Activated CD8-positive, alpha-beta memory T cell treated with anti-CD3 and anti-CD28 coated beads for 48 hours (primary cell): ENCODE measurements at regions not wholly inside any gene's neighbourhood (a gene's known extent, or its start where the extent isn't known, plus 50 kb on each side); places are given as distances from the start of the nearest gene placed in this dataset.

ENCODE experiments used
- DNase-seq, 3 experiments: peaks; one replicate each; pipeline ENCODE4 v3.0.0-alpha.2; 2020; ENCODE audit warnings: low read depth in 2 of 3, low spot score in 2 of 3

DNA sequence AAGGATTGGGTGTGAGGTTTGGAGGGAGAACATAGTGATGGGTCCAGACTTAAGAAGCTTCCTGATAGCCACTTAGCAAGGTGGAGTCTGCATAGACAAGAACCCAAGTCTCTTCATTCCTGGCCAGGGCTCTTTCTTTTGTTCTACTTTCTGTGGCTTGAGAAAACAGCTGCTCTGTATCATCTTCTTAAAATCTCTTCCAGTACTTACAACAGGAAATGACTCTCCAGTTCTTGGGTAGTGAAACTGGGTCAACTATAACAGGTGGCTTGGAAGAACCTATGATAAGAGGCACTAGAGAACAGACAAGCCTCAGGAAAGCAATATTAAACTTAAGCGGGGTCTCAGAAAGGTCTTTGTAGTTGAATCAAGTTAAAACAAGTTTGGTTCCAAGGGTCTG lies 148.1 kb upstream of the USP24 start:
- DNase-seq = no peak

DNA sequence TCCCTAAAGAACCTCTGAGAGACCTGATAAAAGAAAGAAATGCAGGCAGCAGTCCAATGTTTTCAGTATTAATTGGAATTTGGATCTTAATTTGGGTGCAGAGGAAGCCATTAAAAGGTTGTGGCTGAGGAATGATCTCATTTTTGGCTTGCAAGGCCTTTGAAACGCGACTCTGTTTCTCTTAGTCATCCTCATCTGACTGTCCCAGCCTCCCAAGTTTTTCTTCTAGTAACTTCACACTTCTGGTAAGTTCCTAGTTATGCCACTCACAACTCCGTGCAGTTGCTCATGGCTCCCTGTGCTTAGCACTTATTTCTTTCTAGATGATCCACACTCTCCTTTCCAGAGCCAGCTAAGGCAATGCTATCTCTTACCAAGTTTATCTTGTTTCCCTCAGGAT lies 147.4 kb upstream of the USP24 start:
- no peak for DNase-seq

DNA sequence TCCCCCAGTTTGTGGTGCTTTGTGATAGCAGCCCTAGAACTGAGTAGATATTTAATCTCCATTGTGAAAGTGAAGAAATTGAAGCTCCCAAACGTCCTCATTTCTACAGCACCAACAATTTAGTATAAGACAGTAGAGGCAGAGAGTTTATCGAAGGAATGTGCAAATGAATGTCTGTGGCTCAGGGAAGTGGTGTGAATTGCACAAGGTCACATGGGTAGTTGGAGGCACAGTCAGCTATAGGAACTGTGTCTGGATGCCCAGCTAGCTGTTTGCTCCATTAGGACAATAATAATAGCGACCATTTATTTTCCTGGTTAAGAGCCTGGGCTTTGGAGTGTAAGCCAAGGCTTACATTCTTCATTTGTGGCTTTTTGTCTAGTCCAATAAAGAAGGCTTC lies 144.4 kb upstream of the USP24 start:
- DNase-seq = no peak

DNA sequence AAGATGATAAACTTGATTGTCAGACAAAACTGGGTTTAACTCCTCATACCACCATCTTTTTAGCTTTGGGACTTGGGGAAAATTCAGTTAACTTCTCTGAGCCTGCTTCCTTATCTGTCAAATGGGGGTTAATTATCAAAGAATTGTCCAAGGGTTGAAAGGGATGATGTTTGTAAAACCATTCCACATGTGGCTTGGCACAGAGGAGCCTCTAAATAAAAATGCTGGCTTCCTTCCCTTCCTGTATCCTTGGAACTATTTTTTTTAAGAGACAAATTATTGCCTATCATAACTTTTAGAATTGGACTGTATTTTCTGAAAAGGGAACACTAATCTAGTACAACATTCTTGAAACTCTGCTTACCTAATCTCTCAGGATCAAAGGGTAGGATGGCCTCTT lies 143.4 kb upstream of the USP24 start:
- no peak for DNase-seq

DNA sequence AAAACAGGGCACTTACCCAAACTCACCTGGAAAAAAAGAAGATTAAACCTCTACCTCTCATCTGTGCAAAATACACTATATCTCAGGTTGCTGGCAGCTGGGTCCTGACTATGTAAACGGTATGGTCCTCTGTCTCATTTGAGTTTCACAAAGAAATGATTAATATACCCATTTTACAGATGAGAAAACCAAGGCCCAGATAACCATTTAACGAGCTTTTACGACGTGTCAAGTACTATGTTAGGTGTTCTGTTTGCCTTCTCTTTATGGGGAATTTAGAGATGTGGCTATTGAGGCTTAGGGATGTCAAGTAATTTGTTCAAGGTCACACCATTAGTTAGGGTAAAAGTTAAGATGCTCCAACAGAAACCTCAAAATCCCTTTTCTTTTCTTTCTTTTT lies 140.4 kb upstream of the USP24 start:
- DNase-seq = no peak

DNA sequence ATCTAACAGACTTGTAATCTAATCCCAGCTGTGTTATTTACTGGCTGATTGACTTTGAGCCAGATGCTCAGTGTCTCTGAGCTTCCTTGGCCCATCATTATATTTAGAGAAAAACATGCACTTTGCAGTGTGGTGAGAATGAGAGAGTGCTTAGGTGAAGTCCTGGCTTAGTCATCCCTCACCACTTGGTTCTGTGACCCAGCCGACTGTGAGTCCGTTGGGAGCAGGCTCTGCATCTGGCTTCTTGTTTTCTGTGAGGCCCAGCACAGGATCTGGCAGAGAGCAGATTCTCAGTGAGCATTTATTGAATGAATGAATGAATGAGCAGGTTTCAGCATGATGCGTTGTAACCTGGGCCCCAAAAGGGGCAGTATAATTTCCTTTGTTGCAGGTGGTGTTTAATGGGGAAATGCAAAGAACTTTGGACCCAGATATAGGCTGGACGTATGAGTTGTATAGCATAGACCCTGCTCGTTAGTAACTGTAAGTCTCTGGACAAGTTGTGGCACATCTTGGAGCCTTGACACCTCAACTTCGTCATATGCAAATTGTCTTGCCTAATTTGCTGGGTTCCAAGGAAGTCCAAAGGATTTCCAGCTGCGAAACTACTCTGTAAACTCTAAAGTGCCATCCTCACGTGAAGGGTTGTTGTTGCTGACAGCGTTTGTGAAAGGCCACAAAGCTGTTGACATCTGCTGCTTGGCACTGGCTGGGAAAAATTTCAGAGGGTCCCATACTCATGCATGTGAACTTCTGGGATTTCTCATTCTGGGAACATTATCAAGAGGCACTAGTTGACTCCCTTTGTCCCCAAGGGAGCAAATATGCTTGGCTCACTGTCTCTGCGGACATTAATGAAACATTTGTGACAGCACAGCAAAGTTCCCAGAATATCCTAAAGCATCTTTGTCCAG lies 138.8 kb upstream of the USP24 start:
- DNase-seq = no peak

DNA sequence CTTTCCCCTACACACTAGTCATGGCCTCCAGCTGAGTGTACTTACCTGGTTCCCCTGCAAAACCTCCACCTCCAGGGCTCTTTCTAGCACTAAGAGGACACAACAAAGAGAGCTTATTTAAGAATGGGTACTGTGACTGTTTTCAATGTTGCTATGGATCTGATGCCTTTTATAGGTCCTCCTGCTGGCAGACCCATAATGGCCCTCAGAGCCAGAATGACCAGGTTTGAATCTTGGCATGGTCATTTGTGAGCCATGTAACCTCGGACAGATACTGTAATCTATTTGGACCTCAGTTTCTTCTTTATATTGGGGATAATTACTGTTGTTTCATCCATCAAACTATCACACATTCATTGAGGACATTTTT lies 137.6 kb upstream of the USP24 start:
- DNase-seq = no peak

DNA sequence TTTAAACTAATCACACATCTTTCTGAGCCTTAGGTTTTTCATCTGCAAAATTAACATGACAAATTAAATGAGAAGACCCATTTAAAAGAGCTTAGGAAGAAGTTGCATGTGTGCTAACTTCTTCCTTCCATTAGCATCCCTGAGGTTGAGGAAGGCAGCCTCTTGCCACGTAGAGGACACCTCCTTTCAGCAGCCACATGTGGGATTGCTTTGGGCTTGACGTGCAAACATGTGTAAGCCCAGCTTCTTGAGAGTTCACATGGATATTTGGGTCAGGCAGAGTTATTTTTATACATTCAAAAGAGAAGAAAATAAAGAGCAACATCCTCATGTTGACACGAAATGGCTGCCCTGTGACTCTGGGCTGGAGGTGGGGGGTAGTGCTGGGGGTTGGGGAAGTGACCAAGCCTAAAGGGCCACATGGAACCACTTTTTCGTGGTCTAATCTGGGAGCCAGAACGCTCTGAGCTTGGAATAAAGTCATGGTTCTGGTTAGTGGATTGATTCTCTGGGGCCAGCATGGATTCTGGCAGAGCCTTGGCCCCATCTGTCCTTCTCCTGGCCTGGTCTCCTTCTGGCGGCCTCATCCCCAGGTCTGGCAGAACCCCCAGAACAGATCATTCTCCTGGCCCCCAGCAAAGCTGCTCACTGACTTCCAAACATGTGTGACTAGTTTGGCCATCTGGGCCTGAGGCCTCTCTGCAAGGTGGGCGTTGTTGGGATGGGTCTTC lies 137.1 kb upstream of the USP24 start:
- no peak for DNase-seq

DNA sequence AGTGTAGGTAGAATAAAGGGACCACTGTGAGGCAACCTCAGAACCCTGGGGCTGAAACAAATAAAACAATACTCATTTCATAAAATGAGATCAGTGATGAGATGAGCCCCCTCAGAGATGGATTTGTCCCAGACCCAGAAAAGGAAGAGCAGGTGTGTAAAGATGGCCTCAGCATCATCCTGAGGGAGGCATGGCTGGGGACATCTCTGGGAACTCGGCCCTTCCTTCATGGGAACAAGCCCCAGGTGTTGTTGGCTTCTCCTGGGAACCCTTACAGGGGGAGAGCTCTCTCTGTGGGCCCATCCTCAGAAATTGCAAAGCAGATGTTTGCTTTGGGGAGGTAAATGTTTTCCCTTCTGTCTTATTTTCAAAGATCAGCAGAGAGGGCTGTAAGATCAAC lies 133.2 kb upstream of the USP24 start:
- DNase-seq = no peak

DNA sequence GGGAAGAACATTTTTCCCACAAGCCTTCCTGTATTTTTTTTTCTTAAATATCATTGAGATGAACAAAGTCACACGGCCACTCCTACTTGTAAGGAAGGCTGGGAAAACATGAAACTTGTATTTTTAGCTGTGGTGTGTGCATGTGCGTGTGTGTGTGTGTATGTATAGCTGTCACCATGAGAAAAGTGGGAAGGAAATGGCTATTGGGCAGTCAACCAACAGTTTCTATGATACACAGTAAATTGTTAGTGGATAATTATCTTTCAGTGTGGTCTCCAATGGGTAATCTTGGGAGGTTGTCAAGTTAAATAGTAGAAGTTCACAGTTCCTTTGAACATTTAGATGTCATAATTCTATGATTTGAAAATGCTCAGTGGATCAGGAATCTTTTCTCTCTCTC lies 132.7 kb upstream of the USP24 start:
- DNase-seq = no peak

DNA sequence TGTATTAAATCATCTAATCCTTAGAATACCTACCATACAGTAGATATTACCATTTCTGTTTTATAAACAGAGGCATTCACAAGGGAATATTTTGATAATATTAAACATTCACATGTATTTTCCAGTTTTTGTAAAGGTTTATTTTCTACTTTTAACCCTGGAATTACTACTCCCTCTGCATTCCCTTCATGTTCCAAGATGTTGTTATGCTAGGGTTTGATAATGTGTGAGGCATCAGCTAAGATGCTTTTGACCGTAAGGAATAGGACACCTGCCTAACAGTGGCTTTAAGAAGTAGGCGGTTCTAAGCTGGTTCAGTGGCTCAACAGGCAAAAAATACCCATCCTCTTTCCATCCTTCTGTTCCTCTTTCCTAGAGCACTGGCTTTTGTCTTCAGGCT lies 131.9 kb upstream of the USP24 start:
- no peak for DNase-seq

DNA sequence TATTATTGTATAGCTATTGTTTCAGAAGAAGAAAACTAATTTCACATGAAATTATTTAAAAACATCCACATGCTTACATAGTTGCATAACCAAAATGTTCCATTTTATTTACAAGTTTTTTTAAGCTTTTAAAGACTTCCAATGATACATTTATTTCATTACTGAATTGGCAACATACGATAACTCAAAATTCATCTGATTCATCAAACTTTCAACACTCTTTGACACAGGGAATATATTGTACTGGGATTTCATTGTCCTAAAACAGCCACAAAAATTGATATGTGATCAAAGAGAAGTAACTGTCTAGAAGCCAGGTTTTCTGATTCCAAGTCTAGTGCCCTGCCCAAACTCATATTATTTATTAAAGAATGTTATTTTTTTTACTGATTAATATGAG lies 131.4 kb upstream of the USP24 start:
- DNase-seq = no peak

DNA sequence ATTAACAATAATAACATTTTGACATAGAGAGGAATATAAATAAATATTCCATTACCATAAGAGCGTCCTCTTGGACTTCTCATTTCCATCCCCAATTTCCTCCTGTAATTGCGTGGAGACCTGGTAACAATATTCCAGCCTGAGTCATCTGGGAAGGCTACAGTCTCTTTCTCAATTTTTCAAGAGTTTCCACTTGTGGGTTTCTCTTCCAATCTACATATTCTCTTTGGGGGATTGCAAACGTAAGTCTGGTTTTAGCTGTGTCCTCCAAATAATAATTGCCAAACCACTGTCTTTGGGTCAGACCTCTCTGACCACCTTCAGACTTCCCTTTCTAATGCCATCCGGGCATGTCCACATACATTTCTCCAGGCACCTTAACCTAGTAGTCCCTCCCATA lies 124.5 kb upstream of the USP24 start:
- no peak for DNase-seq

DNA sequence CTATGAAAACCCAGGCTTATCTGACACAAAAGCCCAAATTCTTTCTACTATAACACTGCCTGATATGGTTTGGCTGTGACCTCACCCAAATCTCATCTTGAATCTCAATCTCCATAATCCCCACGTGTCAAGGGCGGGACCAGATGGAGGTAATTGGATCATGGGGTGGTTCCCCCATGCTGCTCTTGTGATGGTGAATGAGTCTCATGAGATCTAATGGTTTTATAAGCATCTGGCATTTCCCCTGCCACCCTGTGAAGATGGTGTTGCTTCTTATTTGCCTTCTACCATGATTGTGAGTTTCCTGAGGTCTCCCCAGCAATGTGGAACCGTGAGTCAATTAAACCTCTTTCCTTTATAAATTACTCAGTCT lies 123.3 kb upstream of the USP24 start:
- DNase-seq = no peak

DNA sequence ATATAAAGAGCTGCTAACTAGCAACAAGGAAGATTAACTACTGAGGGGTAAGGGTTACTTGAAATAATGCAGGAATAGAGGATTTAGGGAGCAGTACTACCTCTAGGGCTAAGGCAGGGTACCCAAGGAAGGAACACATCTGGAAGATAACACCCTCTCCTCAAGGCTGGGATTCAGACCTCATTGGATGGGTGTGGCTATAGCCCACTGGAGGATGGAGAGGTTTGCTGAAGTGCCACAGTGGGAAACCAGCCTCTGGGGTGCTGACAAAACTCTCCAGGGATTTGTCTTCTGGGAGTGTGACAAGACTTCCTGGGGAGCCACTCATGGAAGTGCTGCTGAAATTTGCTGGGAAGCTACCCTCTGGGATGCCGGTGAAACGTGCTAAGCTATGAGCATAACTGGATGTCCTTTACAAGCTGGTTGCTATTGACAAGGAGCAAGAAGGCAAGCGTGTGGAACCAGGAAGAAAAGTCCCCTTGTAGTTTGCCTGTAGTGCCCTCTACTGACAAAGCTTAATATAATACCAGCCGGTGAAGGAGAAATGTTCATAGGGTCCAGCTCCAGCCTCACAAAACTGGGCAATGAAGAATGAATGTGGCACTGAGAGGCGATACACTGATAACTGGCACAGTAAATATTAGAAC lies 122.8 kb upstream of the USP24 start:
- no peak for DNase-seq

DNA sequence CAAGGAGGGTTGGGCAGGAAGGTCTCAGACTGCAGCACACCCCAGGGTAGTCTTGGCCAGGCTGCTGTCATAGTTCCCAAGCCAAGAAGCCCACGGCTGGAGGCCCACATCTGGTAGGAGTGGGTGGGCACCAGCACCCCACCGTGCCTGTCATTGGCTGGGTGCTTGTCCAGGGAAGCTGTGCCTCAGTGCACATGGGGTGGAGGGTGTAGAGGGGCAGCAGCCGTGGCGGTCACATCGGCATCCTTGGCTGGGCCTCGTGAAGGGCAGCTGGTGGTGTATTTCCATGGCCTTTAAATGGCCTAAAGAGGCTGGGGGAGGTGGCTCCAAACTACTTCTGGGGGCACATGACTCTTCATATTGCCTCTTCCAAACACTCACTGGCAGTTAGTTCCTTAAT lies 119.6 kb upstream of the USP24 start:
- DNase-seq = no peak

DNA sequence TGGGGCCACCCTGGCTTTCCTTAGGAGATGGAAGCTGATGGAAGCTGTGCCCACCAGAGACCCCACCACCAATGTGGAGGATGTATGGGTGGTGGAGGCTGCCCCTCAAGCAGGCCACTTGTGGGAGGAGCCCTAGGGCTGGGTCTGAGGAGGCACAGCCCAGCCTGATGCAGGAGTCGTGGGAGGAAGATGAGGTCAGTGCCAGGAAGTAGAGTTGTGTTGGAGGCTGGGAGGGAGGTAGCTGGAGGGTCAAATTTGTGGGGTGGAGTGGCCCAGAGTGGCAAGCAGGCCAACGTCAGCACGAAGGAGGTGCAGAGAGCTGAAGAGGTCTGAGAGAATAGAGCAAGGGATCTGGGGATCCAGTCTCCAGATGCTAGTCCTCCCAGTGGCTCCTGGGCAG lies 119.0 kb upstream of the USP24 start:
- no peak for DNase-seq

DNA sequence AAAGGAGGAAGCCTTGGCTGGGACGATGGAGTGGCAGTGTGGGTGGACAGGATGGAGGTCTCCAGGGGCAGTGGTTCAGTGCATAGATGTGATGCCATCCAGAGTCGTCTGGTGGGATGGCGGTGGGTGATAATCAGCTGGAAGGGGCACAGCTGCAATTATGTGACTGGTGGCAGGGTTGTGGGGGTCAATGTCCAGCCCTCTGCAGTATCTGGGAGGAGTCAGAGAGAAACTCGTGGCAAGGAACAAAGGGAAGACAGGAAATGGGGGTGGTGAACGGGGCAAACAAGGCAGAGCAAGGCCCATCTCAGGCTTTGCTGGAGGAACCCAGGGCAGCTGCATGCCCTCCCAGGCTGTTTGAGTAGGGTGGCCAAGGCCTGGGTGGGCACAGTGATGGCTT lies 118.3 kb upstream of the USP24 start:
- DNase-seq = no peak

DNA sequence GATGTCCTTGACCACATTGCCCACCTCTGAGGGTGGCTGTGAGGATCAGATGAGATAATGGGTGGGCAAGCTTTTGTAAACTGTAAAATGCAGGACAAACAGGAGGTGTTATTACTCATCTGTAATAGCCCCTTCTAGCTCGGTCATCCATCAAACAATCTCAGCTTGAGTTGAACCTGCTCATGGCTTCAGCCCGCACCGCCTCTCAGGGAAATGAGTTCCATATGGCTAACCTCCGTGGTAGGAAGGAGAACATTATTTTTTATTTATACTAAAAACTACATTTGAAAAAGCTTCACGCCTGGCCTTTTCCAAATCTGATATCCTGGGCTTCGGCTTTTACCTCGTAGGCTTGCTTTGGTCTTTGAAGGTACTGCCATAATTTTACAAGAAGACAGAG lies 116.2 kb upstream of the USP24 start:
- no peak for DNase-seq

DNA sequence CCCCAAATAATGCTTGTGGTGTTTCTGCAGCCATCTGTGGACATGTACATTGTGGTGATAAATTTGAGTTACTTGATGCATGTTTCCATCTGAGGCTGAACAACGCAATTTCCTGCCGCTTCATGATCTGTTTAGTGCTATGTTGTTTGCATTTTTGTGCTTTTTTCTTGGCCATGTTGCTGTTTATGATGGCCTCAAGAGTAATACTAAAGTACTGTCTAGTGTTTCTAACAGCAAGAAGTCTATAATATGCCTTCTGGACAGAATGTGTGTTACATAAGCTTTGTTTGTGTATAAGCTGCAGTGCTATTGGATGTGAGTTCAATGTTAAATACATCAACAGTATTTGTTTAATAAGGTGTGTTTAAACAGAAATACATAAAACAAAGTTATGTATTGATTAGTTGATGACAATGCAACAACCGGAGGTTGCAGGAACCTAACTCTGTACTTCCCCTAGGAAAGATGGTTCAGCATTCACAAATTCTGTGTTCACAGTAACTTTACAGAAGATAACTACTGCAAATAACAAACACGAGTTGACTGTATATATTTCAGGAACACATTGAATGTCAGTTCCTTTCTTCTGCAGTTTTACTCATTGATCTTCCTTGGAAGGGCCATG lies 114.8 kb upstream of the USP24 start:
- no peak for DNase-seq

DNA sequence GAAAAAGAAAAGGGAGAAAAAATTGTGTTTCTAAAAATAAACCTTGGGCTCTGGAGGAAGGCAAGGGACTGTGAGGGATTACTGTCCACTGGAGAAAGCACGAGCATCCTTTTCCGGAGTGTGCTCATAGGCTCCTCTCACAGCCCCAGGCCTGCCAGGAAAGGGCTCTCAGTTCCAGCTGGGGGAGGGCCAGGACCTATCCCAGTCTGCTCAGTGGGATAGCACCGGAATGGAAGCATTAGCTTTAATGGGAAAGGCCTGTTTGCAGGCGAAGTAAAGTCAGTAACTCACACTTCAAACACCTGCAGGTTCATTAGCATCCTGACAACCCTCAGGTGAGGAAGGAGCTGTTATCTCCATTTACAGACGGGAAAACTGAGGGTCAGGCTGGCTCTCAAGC lies 113.9 kb upstream of the USP24 start:
- DNase-seq = no peak
